OCI-LY7 (cell line): ENCODE measurements at regions not wholly inside any gene's neighbourhood (a gene's known extent, or its start where the extent isn't known, plus 50 kb on each side); places are given as distances from the start of the nearest gene placed in this dataset.

Source experiments
- BruUV-seq: library from RNA; stranded (reverse); fragments of 400-500 nt; replicated peaks from 2 replicates; lab custom pipeline; 2021; lab: Mats Ljungman, UMichigan
- CTCF ChIA-PET: fragments of 300-600 bp; sonication (Branson Sonifier 250); formaldehyde crosslinking; loops from one replicate; lab custom pipeline; 2022; ENCODE audit warnings: antibody characterized with exemption; ENCODE audit not compliant: unreplicated experiment; lab: Charles Lee
- POLR2A ChIA-PET: fragments of 300-600 bp; sonication (Branson Sonifier 250); formaldehyde crosslinking; loops from one replicate; lab custom pipeline; 2022; ENCODE audit warnings: antibody characterized with exemption; lab: Charles Lee
- DNase-seq: peaks from one replicate; pipeline ENCODE4 v3.0.0-alpha.2; 2015; ENCODE audit warnings: low spot score
- H2AFZ ChIP-seq: fragments of 200-600 bp; sonication (generic), shearing (Covaris generic); 2 replicates; pipeline ENCODE4 v1.6.1; 2014; ENCODE audit warnings: mild to moderate bottlenecking, antibody characterized with exemption, low read length, moderate library complexity
- H3K27ac ChIP-seq: fragments of 200-600 bp; sonication (generic); 2 replicates; pipeline ENCODE4 v1.5.1; 2014; ENCODE audit warnings: mixed run types, low read depth, mild to moderate bottlenecking, moderate library complexity, low read length, inconsistent platforms; ENCODE audit not compliant: poor library complexity, severe bottlenecking
- H3K36me3 ChIP-seq: fragments of 200-600 bp; sonication (generic); 2 replicates; pipeline ENCODE4 v1.6.1; 2014; ENCODE audit warnings: mild to moderate bottlenecking, antibody characterized with exemption, low read length, moderate library complexity, mixed read lengths; ENCODE audit not compliant: insufficient read depth
- H3K4me1 ChIP-seq: fragments of 200-600 bp; sonication (generic); 2 replicates; pipeline ENCODE4 v1.5.1; 2014; ENCODE audit warnings: mild to moderate bottlenecking, low read length; ENCODE audit not compliant: insufficient read depth, poor library complexity, severe bottlenecking
- H3K4me2 ChIP-seq: fragments of 200-600 bp; sonication (generic); 2 replicates; pipeline ENCODE4 v1.6.1; 2014; ENCODE audit warnings: mild to moderate bottlenecking, low read length
- H3K4me3 ChIP-seq: fragments of 200-600 bp; sonication (generic); 2 replicates; pipeline ENCODE4 v1.5.1; 2014; ENCODE audit warnings: mild to moderate bottlenecking, low read depth, low read length; ENCODE audit not compliant: poor library complexity, severe bottlenecking
- H3K79me2 ChIP-seq: fragments of 200-600 bp; sonication (generic); 2 replicates; pipeline ENCODE4 v1.6.1; 2016; ENCODE audit warnings: low read depth, mild to moderate bottlenecking, low read length, moderate library complexity, mixed read lengths; ENCODE audit not compliant: insufficient read depth
- H3K9me2 ChIP-seq: fragments of 200-600 bp; sonication (generic); 2 replicates; pipeline ENCODE4 v1.6.1; 2016; ENCODE audit warnings: mild to moderate bottlenecking, low read length, mixed read lengths; ENCODE audit not compliant: insufficient read depth
- H3K9me3 ChIP-seq: fragments of 200-600 bp; sonication (generic); 2 replicates; pipeline ENCODE4 v1.6.1; 2014; ENCODE audit warnings: mild to moderate bottlenecking, mixed run types, low read length, mixed read lengths
- H4K20me1 ChIP-seq: fragments of 200-600 bp; sonication (generic); 2 replicates; pipeline ENCODE4 v1.6.1; 2014; ENCODE audit warnings: mild to moderate bottlenecking, antibody characterized with exemption, low read length, moderate library complexity, mixed read lengths; ENCODE audit not compliant: insufficient read depth
- CTCF ChIP-seq: fragments of 200-600 bp; sonication (generic); conservative IDR thresholded peaks from 2 replicates; pipeline ENCODE4 v1.5.1; 2014; ENCODE audit warnings: mild to moderate bottlenecking, antibody characterized with exemption, low read length, moderate library complexity, mixed read lengths
- EZH2phosphoT487 ChIP-seq: fragments of 200-600 bp; sonication (generic); IDR thresholded peaks from 2 replicates; pipeline ENCODE4 v1.6.1; 2018; ENCODE audit warnings: low read depth, borderline replicate concordance, mild to moderate bottlenecking, mixed run types, antibody characterized with exemption, low read length, moderate library complexity, mixed read lengths
- intact Hi-C: fragments of 100-400 bp; cut with micrococcal nuclease; formaldehyde crosslinking; loops from one replicate; pipeline ENCODE4 v1.10.0; 2022; ENCODE audit not compliant: unreplicated experiment

- H3K4me3 ChIP-seq, result no peak overlapping the region
- no peak for DNase-seq
- BruUV-seq, result no TSS peak
- no peaks in the 10 kb centered on the region for H3K4me1 ChIP-seq
- no peak overlapping the region for H2AFZ ChIP-seq
- no peak for TF ChIP-seq CTCF
- no peak for TF ChIP-seq EZH2phosphoT487
- CTCF ChIA-PET, result no interaction called here
- no peaks in the 10 kb centered on the region for H3K9me2 ChIP-seq
- H3K36me3 ChIP-seq, result no peaks in the 10 kb centered on the region
- intact Hi-C loops, result no loop called here
- H3K79me2 ChIP-seq, result no peaks in the 10 kb centered on the region
- POLR2A ChIA-PET, result no interaction called here
- no peak overlapping the region for H3K27ac ChIP-seq
- no peaks in the 10 kb centered on the region for H4K20me1 ChIP-seq
- no peaks in the 10 kb centered on the region for H3K9me3 ChIP-seq
- no peak overlapping the region for H3K4me2 ChIP-seq
These were observed 476.1 kb upstream of the MGMT start for GRCh38 chr10:128990986-128991385.

- DNase-seq, result no peak
- Histone ChIP-seq H4K20me1 (no peaks in the 10 kb centered on the region), H3K9me3 (no peaks in the 10 kb centered on the region), H3K27ac (no peak overlapping the region), H3K36me3 (no peaks in the 10 kb centered on the region), H3K4me1 (no peaks in the 10 kb centered on the region), H3K4me3 (no peak overlapping the region), H2AFZ (no peak overlapping the region), H3K79me2 (no peaks in the 10 kb centered on the region), H3K9me2 (no peaks in the 10 kb centered on the region), H3K4me2 (no peak overlapping the region)
- ChIA-PET POLR2A (interaction anchor here (0.7 kb wide), 2 partner anchors 802 to 1511 kb away, joined by 3 to 4 read pairs; no protein-coding TSS in a partner anchor), CTCF (no interaction called here)
- no TSS peak for BruUV-seq
- intact Hi-C loops, result no loop called here
- TF ChIP-seq EZH2phosphoT487 (no peak), CTCF (no peak)
These were observed 474.3 kb upstream of the MGMT start for GRCh38 chr10:128992770-128993169.

- H3K4me3 ChIP-seq, result no peak overlapping the region
- no peak for TF ChIP-seq CTCF
- no peak for TF ChIP-seq EZH2phosphoT487
- no peaks in the 10 kb centered on the region for H3K9me3 ChIP-seq
- H3K36me3 ChIP-seq, result no peaks in the 10 kb centered on the region
- no peaks in the 10 kb centered on the region for H4K20me1 ChIP-seq
- H3K79me2 ChIP-seq, result no peaks in the 10 kb centered on the region
- DNase-seq, result no peak
- POLR2A ChIA-PET, result interaction anchor here (0.7 kb wide), 2 partner anchors 803 to 1512 kb away, joined by 3 to 4 read pairs; no protein-coding TSS in a partner anchor
- H3K4me2 ChIP-seq, result no peak overlapping the region
- no peaks in the 10 kb centered on the region for H3K9me2 ChIP-seq
- CTCF ChIA-PET, result no interaction called here
- H3K27ac ChIP-seq, result no peak overlapping the region
- no TSS peak for BruUV-seq
- no peaks in the 10 kb centered on the region for H3K4me1 ChIP-seq
- intact Hi-C loops, result no loop called here
- no peak overlapping the region for H2AFZ ChIP-seq
These were observed 473.6 kb upstream of the MGMT start for GRCh38 chr10:128993443-128993842.
